Stimulated activated CD8-positive, alpha-beta memory T cell treated with anti-CD3 and anti-CD28 coated beads, Interleukin-12 subunit alpha, Interleukin-12 subunit beta, amount 100 ng/mL, for 24 hours (primary cell): ENCODE measurements at regions not wholly inside any gene's neighbourhood (a gene's known extent, or its start where the extent isn't known, plus 50 kb on each side); places are given as distances from the start of the nearest gene placed in this dataset.

Experiments used
- DNase-seq: peaks from one replicate; pipeline ENCODE4 v3.0.0-alpha.2; 2020; ENCODE audit errors: extremely low read depth

DNA sequence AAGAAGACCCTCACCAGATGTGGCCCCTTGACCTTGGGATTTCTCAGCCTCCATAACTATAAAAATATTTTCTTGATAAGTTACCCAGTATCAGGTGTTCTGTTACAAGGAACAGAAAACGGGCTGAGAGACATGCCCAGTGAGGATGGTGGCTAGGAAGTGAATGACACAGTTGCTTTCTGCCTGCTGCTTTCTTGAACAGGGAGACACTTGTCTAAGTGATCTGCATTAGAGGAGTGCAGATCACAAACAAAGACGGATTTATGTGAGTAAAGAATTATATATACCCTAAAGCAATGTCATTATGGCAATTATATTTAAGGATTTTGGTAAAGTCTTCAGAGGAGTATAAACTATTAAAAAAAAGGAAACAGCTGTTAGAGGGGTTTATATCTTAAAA, 169.2 kb upstream of the AHR start:
- DNase-seq: no peak

DNA sequence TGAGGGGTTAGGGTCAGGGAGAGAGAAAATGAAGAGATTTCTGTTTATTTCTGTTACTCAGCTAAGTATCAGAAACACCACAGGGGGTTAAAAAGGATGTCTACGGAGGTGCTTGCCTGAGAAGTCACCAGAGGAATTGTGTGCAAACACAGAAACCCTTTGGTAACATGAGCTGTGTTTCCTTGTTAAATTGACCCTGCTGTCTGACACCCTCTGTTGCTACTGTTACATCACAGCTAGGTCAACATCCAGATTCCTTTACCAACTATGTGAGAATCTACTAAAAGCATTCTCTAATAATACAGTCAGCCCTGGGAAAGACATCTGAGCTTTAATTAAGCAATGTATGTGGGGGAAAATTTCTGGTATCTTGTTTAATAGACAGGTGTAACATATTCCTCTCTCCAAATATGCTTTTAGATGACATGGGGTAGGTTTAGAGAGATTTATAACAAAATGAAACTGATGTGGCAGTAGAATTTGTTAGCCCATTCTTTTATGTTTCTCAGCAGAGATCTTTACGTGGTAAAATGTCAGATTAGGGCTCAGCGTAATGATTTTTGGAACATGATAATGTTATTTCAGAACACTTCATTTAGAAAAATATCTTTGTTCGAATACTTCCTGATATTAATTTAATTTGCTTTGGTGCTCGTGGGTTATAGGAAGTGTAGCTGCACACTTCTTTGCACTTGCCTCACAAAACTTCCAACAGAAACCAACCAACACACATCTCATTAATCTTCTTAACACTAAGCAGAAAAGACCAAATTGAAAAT, 168.0 kb upstream of the AHR start:
- DNase-seq: no peak

GRCh38 chr7:17131060-17131345, 167.4 kb upstream of the AHR start:
- DNase-seq: no peak

GRCh38 chr7:17131983-17132655, 166.3 kb upstream of the AHR start:
- no peak for DNase-seq

DNA sequence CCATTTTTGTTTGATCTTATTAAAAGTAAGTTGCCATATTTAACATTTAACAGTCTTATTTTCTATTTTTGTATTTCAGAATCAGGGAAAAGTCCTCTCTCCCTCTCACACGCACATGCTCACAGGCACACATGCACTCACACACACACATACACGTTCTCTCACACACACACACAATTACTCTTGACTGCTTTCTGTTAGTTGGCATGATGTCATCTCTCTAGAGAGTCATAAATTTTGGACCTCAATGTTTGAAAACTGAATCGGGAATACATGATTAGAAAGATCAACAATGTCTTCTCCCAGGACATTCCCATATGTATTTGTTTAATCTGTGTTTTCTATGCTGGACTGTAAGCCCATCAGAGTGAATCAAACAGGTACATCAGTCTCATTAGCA, 165.7 kb upstream of the AHR start:
- DNase-seq: no peak

- DNase-seq: no peak
These were observed 164.5 kb upstream of the AHR start for GRCh38 chr7:17133977-17134376.

DNA sequence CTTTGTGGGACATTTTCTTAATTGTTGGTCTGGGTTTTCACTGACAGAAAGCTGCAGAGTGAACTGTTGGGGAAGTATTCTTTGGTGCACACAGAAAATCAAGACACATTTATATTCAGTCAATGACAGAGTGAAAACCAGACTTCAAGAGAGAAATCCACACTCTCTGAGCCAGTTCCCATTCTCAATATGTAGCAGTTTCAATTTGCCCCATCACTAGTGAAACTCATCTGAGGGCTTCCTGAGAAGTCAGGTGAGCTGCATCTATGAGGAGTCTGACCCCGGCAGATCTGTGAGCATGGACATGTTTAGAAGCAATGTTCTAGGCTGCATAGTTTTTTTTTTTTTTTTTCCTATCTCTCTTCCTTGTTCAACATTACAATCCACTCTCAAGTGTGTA, 163.7 kb upstream of the AHR start:
- no peak for DNase-seq

- DNase-seq: no peak
These were observed 162.3 kb upstream of the AHR start for GRCh38 chr7:17136126-17136525.

- no peak for DNase-seq
These were observed 159.4 kb upstream of the AHR start for GRCh38 chr7:17139081-17139480.

DNA sequence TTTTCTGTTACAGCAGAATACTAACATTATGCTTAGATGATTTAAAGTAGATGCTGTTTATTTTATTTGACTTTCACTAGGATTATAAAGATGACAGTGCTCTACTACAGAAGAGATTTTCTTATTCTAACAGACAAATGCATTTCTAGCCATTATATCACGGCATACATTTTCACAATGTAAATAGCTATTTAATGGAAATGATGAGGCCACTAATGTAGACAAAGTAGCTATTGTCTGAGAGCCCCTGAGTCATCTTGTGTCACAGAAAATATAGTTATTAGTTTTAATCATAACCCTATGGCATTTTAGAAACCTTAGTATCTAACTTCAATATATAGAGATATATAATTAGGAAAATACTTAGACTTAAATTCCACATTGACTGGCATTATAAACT, 158.0 kb upstream of the AHR start:
- DNase-seq: no peak

- no peak for DNase-seq
These were observed 155.5 kb upstream of the AHR start for GRCh38 chr7:17142831-17143541.

GRCh38 chr7:17144322-17144721, 154.1 kb upstream of the AHR start:
- peak; percentile 25 for DNase-seq

GRCh38 chr7:17146621-17147020, 151.8 kb upstream of the AHR start:
- DNase-seq: no peak

GRCh38 chr7:17147409-17147808, 151.0 kb upstream of the AHR start:
- DNase-seq: no peak

GRCh38 chr7:17150018-17150417, 148.4 kb upstream of the AHR start:
- no peak for DNase-seq

GRCh38 chr7:17152721-17153120, 145.7 kb upstream of the AHR start:
- DNase-seq: no peak

- no peak for DNase-seq
These were observed 144.9 kb upstream of the AHR start for GRCh38 chr7:17153536-17153935.

- DNase-seq: no peak
These were observed 142.9 kb upstream of the AHR start for GRCh38 chr7:17155529-17155928.

- DNase-seq: no peak
These were observed 140.2 kb upstream of the AHR start for GRCh38 chr7:17158261-17158660.

DNA sequence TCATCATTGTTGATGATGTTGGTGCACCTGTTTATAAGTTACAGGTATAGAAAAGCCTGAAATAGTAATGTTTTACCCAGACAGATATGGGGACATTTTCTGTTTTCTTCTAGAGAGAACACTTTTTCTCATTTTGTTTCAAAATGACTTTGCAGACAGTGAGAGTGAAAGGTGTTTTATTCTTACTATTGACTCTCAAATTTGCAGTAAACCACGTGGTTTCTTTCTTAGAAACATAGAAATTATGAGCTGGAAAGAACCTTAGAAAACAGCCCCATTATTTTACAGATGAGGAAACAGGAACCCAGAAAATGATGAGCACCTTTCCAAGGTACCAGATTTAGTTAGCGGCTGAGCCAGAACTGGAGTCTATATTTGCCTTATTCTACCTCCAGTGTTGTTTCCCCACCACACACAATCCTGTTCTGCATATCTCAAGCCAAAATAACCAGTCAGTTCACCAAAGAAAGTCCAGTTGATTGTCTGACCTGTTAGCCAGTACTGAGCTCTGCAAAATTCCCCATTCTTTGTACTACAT, 138.9 kb upstream of the AHR start:
- no peak for DNase-seq

DNA sequence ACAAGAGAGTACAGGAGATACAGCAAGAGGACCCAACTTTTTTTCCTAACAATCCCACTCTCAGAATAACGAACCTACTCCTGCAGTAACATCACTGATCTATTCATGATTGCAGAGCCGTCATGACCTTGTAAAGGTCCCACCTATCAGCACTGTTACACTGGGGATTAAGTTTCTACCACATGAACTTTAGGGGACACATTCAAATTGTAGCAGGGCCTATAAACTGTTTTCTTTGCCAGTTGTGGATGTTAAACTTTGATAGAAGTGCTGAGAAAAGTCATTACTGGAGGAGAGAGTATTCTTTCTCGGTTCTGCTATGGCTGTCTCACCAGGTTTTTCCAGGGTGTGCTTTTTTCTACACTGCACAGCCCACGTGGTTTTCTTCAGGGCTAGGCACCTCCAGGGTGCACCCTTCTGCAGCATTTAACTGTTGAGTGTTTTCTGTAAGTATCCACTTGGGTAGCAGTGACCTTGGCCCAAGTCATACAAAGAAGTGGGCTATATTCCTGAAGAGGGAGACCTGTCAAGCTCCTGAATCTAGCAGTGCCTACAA, 131.6 kb upstream of the AHR start:
- no peak for DNase-seq

DNA sequence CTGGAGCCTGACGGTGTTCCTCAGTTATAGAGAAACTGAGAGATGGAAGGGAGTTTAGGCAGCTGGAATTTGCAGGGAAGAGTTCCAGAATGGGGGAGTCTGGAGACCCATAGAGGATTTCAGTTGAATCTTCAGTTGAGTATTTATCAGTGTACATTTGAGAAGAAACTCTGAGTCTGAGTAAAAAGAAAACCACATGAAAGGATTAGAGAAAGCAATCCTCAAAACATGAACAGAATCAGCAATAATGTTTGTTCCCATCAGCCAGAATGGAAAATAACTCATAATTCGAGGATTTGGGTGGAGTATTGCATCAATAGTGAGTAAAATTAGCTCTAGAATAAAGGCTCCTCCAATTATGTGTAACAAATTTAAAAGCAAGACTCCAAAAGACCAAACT, 130.0 kb upstream of the AHR start:
- DNase-seq: no peak

- DNase-seq: no peak
These were observed 127.0 kb upstream of the AHR start for GRCh38 chr7:17171427-17171826.
